ENCODE measurements at regions not wholly inside any gene's neighbourhood (a gene's known extent, or its start where the extent isn't known, plus 50 kb on each side); places are given as distances from the start of the nearest gene placed in this dataset.

DNA sequence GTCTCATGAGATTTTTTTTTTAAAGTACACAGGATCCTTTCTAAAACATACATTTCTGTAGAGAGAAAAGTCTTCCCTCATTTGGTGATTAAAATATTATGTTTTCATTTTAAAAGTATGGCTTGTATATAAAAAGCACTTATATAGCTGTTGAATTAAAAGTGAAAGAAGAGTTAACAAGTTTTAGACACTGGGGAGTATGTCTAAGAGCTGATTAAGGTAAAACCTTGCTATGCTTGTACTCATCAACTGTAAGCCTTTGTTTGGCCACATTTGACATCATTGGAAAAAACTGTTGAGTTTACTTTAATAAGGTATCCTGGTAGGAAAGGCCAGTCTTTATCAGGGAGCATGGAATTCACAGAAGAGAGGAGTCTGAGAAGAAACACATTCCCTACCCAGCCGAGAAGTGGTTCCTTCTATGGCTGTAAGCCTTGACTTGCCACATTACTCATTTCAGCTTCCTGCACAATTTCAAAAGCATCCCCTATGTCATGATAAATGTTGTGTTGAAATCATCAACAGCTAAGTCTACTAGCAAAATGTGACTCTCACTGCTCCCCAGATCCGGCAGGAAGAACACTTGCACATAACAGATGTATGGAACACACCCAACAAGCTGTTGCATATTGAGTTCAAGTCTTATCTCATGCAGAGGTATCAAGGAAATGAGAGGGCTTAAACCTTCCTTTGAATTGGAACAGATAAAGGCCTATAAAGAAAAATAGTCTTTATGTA is 171.8 kb upstream of the CDK1 start:
- TF ChIP-seq ELF4 (IDR thresholded peaks at IDR 0.05) (no peak), CTBP1 (IDR thresholded peaks at IDR 0.05; ENCODE audit: borderline replicate concordance) (no peak), LEF1 (IDR thresholded peaks at IDR 0.05; ENCODE audit: borderline replicate concordance) (no peak), NFRKB (IDR thresholded peaks at IDR 0.05) (no peak), FOXA1 (IDR thresholded peaks at IDR 0.05) (no peak), BHLHE40 (IDR thresholded peaks at IDR 0.05; ENCODE audit: borderline replicate concordance) (no peak), SP1 (IDR thresholded peaks at IDR 0.05) (no peak), ARNT (IDR thresholded peaks at IDR 0.05) (no peak), L3MBTL2 (conservative IDR thresholded peaks at IDR 0.05) (no peak), TARDBP (IDR thresholded peaks at IDR 0.05) (no peak), SUZ12 (IDR thresholded peaks at IDR 0.05) (no peak), ZNF384 (IDR thresholded peaks at IDR 0.05) (no peak)
- TF ChIP-seq, protein P1, sequence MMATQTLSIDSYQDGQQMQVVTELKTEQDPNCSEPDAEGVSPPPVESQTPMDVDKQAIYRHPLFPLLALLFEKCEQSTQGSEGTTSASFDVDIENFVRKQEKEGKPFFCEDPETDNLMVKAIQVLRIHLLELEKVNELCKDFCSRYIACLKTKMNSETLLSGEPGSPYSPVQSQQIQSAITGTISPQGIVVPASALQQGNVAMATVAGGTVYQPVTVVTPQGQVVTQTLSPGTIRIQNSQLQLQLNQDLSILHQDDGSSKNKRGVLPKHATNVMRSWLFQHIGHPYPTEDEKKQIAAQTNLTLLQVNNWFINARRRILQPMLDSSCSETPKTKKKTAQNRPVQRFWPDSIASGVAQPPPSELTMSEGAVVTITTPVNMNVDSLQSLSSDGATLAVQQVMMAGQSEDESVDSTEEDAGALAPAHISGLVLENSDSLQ (IDR thresholded peaks at IDR 0.05) = no peak

Data from HEK293T (cell line).